GM19351 (cell line): ENCODE measurements at regions not wholly inside any gene's neighbourhood (a gene's known extent, or its start where the extent isn't known, plus 50 kb on each side); places are given as distances from the start of the nearest gene placed in this dataset.
"Not testable (repeated sequence)": the region's sequence is repeated elsewhere in the genome, so short reads cannot be mapped to it uniquely, and the experiment has no call there.

Experiments used
- ATAC-seq: cut with Tn5 transposase; IDR thresholded peaks from one replicate; pipeline ENCODE4 v1.9.1; 2021; ENCODE audit warnings: mild to moderate bottlenecking, moderate library complexity; ENCODE audit not compliant: unreplicated experiment

GRCh38 chr2:66110086-66110485 is 324.8 kb upstream of the MEIS1 start:
- no peak for ATAC-seq

- no peak for ATAC-seq
Measured at GRCh38 chr2:66109419-66109818, 325.5 kb upstream of the MEIS1 start.

- ATAC-seq = no peak
Measured at GRCh38 chr2:66105066-66105753, 329.7 kb upstream of the MEIS1 start.

- no peak for ATAC-seq
Measured at GRCh38 chr2:66103581-66103980, 331.3 kb upstream of the MEIS1 start.

- no peak for ATAC-seq
Measured at GRCh38 chr2:66101206-66101605, 333.7 kb upstream of the MEIS1 start.

GRCh38 chr2:66095820-66096345 is 339.0 kb upstream of the MEIS1 start:
- no peak for ATAC-seq

- not testable (repeated sequence) for ATAC-seq
Measured at GRCh38 chr2:66094689-66095088, 340.2 kb upstream of the MEIS1 start.

- no peak for ATAC-seq
Measured at GRCh38 chr2:66093371-66093770, 341.6 kb upstream of the MEIS1 start.

GRCh38 chr2:66084948-66085590 is 349.9 kb upstream of the MEIS1 start:
- no peak for ATAC-seq

- ATAC-seq = no peak
Measured at GRCh38 chr2:66082581-66082980, 352.3 kb upstream of the MEIS1 start.

GRCh38 chr2:66080127-66080526 is 354.8 kb upstream of the MEIS1 start:
- ATAC-seq = no peak

- ATAC-seq = no peak
Measured at GRCh38 chr2:66073172-66073571, 361.8 kb upstream of the MEIS1 start.

- no peak for ATAC-seq
Measured at GRCh38 chr2:66070721-66071602, 364.0 kb upstream of the MEIS1 start.

GRCh38 chr2:66069937-66070720 is 364.8 kb upstream of the MEIS1 start:
- no peak for ATAC-seq

GRCh38 chr2:66066032-66066431 is 368.9 kb upstream of the MEIS1 start:
- ATAC-seq = no peak

- no peak for ATAC-seq
Measured at GRCh38 chr2:66059332-66059731, 375.6 kb upstream of the MEIS1 start.

GRCh38 chr2:66058675-66059074 is 376.2 kb upstream of the MEIS1 start:
- ATAC-seq = no peak

GRCh38 chr2:66057844-66058243 is 377.1 kb upstream of the MEIS1 start:
- ATAC-seq = no peak

- no peak for ATAC-seq
Measured at GRCh38 chr2:66050392-66050791, 384.5 kb upstream of the MEIS1 start.

- no peak for ATAC-seq
Measured at GRCh38 chr2:66048667-66049066, 386.3 kb upstream of the MEIS1 start.
